NCI-H2107 (cell line): ENCODE measurements at regions not wholly inside any gene's neighbourhood (a gene's known extent, or its start where the extent isn't known, plus 50 kb on each side); places are given as distances from the start of the nearest gene placed in this dataset.
A peak's percentile ranks its signal among the peaks of the same experiment; 100 is the strongest.

Source experiments
- DNase-seq: peaks from one replicate; lab custom pipeline; 2025; lab: John Stamatoyannopoulos, UW

DNA sequence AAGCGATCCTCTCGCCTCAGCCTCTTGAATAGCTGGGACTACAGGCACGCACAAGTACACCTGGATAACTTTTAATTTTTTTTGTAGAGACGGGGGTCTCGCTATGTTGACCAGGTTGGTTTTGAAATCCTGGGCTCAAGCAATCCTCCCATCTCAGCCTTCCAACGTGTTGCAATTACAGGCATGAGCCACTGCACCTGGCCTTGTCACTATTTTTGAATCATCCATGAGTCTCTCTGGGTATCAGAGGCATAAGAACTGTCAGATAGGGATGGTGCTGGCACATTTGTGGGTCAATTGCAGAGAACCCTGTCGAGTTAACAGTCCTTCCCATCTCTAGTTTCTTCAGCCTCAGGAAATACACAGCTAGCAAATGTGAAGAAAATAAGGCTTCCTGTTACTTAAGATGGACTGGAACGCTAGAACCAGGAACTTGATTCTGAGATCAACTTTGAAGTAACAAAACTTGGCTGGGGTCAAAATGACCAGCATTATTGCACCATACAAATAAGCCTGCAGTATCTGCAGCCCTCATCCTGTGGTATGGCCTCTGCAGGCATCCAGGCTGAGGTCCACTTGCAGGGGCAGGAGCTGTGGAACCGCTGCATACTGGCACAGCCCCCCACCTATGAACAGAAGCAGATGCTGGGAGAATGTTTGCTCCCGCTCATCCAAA lies 124.3 kb upstream of the GADD45A start:
- DNase-seq, result no peak

DNA sequence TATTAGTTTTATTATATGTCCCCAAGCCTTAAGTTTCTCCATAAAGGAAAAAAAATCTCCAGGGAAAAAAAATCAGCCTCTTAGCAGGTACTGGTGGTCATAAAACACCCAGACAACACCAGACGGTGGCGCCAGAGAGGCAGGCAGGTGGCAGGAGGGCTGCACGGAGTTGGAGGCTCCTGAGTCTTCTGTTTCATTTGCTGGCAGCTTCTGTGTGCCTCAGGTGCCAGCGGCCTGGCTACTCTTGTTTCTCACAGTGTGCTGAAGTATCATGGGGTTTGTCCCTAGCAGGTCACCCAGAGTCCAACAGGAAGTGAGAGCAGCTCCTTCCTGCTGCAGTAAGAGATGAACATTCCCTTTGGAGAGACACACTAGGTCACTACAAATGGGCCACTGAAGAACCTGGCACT lies 123.3 kb upstream of the GADD45A start:
- DNase-seq, result peak; percentile 78

DNA sequence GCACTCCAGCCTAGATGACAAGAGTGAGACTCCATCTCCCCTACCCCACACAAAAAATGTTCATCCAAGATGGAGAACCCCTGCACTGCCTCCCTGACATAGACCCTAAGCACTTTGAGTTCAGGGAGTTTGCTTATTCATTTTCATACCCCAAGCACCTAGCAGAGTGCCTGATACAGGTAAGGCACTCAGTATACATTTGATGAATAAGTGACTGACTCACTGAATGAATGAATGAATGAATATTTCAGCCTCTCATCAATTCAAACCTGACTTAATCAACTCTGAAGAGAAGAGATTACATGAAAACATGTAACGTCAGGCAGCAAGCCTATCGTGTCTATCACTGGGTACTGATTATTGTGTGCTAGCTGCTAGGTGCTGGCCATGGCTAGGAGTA lies 121.3 kb upstream of the GADD45A start:
- no peak for DNase-seq

DNA sequence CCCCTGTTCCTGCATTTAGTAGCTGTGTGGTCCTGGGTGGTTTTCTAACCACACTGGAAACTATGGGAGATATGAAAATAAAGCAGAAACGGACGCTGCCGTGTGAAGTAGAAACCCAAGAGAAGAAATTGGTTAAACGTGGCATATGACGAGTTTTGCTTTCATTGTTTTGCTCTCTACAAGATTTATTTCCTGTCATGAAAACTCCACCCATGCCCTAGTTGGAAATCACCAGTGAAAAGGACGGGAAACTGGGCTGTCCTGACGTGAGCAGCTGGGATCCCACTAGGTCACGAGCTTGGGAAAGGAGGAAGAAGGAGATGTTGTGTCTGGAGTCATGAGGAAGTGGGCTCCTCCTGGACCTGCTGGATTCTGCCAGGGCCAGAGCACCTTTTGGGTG lies 120.8 kb upstream of the GADD45A start:
- DNase-seq, result no peak

DNA sequence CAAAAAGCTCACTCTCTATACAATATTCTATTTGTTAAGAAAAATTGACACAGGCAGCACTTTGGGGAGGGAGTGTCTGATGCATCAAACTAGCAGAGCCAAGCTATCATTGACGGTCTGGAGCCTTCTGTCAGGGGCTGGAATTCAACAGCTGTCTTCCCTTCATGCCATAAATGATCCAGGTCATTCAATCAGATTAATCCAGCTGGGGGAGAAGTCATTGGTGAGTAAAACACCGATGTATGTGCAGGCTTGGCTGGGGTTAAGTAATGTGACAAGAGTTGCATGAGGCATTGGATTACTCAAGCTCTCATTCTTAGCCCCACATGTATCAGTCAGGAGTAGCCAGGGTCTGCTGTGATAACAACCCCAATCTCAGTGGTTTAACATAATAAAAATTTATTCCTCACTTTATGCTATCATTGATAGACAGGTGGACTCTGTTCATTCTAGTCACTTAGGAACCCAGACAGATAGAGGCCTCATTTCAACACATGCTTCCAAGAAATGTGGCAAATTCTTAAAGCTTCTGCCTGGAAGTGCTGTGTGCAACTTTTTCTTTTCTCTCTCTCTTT lies 118.1 kb upstream of the GADD45A start:
- DNase-seq, result no peak

DNA sequence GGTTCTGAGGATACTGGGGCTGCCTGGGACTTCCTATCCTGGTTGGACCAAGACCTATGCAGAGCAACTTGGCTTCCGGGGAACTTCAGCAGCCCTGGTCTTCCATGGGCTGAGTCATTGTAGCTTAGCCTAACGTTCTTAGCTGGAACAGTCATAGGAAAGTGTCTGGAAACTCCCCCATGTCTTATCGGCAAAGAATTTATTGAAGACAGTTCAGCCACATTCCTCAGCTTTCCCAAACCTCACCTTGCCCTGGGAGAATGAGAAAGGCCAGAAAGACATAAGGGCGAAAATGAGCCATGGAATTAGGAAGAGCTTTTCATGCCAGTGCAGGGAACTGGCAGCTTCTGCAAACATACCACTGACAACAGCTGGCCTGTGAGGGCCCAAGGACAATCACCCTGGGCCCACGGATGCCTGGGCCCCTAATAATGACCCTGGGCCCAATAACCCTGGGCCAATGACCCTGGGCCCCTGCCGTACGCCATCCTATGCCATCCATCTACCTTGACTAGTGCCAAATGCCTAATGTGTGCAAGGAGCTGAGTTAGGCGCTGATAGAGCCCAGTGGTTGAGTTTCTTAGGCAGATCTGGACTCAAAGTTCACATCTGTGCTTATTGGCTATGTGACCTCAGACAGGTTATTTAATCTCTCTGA lies 114.4 kb upstream of the GADD45A start:
- no peak for DNase-seq

DNA sequence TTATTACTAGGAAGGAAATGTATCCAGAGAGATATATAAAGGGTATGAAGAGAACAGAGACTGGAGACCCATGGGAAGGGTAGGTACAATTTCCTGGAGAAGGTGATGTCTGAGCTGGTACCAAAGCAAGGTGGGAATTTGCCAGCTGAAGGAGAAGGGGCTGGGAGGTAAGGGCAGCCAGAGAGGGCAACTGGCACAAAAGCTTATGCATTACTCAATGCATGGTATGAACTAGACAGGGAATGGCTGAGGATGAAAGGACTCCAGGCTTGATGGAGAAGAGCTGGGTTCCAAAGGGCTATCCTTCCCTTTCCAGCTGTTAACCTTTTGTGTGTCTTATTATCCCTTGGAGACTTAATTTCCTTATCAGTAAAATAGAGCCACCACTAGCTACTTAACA lies 113.6 kb upstream of the GADD45A start:
- no peak for DNase-seq

DNA sequence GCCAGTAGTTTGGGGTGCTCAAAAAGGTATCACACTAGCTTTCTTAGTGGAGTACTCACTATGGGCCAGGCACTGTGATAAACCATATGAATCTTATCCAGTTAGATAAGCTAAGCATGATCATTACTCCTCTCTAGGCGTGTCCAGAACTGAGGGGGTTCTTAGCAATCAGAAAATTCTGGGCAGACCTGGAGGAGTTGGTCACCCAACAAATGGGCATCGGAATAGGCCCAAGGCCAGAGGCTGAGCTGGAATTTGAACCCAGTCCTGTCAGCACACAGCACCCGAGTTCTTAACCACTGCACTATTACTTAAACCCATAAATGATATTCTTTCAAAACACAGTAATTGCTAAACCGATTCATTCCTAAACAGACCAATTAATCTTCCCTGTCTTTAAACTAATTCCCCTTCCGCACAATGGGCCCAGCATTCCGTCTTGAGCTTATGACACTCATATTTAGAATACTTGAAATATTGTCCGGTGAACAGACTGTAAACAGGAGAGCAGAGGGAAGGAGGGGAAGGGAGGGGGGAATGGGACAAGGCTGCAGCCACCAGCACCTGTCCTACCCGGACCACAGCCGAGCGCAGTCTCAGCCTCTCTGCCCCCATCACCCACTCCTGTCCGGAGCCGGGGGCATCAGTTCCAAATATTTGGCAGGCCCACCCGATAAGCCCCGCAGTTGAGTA lies 113.0 kb upstream of the GADD45A start:
- DNase-seq, result no peak

DNA sequence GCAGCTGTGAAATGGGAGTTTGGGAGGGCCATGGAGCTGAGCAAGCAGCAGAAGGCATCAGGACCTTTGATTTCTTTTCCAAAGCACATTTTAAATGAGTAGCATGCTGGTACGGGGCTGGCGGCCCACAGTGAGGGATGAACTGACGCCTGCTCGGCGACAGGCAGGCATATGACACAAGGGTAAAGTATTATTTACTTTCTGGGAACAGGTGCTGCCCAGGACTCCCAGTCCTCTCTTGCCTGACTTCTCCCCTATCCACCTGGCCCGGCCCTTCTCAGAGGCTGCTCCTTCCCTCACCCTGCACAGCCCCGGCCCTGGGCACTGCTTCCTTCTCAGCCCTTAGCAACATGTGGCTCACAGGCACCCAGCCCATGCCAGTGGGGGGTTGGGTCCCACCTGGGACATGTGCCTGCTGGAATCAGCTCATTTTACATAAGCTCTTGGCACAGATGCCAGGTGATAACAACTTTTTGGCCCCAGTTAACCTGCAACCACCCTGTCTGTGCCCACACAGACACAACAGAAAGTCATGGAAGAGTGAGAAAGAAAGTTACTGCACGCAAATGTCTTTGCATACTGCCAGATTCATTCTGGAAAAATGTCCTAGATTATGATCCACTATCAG lies 112.3 kb upstream of the GADD45A start:
- DNase-seq, result peak; percentile 48

DNA sequence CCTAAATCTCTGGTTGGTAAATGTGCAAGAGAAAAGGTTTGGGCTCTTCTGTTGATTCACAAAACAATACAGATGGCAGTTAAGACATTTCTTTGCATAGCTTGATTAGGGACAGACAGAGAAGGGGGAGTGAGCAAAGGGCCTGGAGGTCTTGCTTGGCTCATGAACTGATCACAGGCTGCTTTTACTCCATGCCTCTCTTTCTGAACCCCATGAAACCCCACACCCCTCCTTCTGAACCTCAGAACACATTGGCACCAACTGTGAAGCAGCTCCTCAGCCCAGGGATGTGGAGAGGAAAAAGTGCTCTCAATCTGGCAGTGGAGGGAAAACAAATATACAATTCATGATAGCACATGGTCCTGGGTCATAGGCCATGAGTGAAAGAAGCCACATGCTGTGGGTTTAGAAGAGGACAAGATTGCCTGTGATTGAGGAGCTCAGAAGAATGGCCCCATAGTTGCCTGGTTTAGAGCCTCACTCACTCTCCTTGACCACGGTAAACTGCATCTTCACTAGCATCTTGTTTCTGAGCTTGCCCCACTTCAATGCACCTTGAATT lies 111.6 kb upstream of the GADD45A start:
- no peak for DNase-seq

DNA sequence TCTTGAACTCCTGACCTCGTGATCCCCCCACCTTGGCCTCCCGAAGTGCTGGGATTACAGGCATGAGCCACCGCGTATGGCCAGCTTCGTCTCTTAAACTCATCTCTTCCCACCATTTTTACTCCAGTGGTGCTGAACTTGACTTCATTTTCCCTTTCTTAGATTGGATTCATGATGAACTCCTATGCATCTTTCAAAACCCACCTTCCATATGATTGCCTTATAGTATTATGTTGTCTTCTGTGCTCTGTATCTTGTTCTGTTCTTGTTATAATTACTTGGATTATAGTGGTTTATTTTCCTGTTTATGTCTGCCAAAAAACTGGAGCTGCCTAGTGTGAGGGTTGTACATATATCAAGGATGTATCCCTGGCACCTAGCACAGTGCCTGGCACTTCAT lies 110.8 kb upstream of the GADD45A start:
- no peak for DNase-seq

DNA sequence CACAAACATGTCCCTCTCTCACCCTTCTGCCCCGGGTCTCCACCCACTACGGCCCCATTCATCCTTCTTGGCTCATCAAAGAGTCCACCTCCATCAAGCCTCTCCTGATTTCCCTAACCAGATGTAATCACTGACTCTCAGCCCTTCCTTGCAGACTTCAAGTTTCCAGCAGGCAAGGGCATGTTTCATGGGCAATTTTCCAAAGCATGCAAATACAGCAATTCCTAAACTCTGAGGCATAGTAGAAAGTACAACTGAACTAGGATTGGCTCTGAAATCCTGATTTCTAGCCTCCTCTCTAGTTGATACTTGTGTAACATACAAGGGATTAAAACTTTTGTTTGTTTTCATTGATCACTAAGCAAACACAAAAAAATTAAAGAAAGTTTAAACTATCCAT lies 109.1 kb upstream of the GADD45A start:
- DNase-seq, result no peak

DNA sequence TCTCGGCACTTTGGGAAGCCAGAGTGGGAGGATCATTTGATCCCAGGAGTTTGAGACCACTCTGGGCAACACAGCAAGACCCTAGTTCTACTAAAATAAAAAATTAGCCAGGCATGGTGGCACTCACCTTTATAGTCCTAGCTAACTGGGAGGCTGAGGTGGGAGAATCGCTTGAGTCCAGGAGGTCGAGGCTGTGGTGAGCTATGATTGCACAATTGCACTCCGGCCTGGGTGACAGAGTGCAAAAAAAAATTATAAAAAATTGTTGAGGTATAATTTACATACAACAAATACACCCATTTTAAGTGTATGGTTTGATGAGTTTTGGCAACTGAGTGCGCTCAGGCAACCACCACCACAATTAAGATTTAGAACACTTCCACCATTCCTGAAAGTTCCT lies 108.5 kb upstream of the GADD45A start:
- DNase-seq, result no peak

DNA sequence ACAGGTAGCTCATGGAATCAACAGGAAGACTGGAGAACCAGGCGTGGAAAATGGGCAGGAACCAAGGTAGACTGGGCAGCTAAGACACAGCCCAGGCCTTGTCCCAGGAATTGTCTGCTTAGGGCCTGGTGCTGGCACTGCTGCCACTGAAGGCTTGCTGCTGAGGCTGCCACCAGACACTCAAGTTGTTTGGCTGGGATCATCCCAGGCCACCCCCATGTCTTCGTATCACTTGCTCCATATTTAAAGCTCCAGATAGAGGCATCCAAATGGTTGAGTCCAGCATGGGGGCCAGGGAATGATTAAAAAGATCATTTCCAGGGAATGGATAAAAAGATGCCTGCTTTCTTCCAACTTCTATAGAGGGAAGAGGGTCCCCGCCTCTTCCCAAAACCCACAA lies 107.4 kb upstream of the GADD45A start:
- no peak for DNase-seq

DNA sequence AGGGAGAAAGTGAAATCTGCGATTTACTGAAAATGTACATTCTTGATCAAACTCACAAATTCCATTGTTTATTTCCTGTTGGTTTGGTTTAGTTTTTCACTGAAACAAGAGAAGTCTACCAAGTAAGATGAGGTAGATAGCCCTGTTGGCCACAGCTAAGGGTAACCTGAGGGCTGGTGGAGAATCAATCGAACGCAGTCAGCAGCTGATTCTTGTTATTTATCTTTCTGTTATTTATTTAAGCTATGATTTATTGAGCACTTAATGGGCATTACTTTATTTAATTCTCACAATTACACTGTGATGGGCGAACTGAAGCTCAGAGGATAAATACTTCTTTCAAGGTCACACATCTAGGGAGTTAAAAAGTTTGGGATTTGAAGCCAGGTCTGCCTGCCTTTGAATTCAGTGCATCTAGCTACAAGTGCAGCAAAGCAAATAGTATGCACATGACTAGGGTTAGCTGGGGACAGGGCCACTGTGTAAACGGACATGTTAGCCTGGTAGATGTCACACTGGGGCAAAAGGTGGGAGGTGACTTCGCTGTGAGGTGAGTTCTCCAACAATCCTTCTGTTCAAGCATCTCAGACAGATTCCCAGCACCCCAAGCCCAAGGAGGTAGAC lies 106.5 kb upstream of the GADD45A start:
- no peak for DNase-seq

DNA sequence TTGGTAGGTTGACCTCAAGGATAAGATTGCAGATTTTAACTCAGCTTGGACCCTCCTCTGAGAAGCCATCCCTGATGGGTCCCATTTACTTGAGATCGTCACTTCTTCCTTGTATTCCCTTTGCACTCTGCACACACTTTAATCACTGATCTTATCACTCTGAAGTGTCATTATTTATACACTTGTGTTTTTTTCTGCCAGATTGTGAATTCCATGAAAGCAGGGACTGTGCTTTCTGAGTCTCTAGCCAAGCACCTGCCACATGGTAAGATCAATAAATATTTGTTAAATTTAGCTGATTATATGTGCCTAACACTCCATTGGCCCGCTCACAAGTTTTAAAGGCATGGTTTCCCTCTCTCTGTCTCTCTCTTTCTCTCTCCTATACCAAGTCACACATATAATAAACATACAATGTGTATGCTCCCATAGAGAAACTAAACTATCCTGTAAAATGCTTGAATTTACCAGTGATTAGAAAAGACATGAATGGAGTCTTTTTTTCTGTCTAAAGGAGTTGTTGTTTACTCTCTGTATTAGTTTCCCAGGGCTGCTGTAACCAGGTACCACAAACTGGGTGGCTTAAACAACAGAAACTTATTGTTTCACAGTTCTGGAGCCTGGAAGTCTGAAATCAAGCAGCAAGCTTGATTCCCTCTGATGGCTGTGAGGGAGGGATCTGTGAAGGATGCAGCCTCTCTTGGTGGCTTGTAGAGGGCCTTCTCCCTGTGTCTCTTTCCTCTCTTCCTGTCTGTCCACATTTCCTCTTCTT lies 105.2 kb upstream of the GADD45A start:
- no peak for DNase-seq

DNA sequence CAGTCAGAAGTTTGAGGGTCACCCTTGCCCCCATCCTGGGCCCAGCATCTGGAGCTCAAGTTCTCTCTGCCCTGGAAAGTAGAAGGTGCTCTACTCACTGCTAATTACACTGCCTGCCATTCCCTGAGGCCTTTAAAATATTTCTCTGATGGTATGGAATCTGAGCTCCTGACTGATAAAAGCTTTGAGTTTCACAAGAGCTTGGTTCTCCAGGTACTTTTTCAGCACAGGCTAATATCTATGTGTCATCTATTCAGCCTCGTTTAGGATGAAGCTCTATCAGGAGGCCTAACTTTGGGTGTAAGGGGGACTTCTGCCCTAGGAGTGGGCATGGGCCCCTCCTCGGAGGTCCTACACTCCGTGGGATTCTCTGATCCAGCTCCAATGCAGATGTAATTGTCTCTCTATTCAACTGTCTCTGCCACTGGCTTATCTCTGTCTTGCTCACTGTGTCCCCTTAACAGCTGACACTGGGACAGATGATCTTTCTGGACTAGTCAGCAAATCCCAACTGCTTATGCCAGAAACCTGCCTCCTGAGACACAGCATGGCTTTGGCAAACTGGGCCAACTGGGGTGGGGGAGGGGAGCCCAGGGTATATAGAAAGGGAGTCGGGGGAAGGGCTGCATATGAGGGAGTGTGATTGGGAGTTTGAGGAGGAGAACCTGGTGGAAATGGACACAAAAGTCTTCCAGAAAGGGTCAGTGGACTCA lies 104.2 kb upstream of the GADD45A start:
- DNase-seq, result no peak

DNA sequence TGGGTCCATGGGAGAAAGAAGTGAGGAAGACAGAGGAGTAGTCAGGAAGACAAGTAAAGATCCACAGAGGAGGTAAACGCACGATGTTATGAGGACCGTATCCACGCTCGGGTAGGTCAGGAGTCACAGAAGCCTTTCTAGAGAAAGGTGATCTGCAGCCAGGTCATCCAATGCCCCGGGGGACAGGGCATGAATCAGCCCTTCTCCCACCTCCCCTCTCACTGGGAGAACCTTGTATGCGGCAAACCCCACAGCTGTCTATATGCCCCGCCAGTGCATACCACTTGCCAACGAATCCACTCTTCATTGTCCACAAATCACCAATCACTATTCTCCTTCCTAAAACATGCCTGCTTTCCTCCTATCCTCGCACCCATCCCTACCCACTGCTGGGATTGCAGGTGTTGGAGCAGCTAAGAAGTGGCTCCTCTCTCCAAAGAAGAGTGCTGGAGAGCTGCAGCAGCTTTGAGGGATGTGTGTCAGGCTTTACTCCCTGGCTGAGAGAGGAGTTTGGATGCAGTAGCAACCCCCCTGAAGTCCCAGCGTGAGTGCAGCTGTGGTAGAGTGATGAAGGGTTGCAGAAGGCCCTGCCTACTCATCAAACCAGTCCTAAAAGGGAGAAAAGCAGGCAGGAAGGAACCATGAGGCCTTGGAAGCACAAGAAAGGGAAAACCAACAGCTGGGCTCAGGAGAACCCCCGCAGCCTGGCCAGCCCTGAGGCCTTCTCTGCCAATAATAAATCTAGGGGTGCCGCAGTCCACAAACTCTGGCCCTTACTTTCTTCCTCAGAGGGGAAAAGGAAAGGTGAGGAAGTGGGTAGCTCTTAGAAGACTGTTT lies 102.2 kb upstream of the GADD45A start:
- DNase-seq, result no peak

DNA sequence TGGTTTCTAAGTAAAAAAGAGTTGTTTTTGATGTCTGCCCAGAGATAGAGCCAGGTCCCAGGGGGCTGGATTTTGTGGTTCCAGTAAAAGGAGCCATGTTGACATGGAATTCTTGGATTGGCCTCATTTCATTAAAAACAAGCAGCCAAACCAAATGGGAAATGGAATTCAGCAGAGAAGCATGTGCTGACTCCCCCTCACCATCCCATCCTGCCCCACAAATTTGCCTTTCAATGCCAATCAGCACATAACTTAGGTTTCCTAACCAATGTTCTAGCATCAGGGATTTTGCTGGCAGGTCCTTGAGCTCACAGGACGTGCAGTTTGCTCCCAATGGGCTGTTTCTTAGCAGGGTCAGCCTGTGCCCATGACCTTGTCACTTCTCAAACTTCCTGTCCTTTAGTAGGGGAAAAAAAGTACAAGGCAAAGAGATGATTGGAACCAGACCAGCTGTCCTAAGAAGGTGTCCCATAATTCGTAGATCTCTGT lies 101.5 kb upstream of the GADD45A start:
- no peak for DNase-seq
